CD4-positive, alpha-beta T cell (primary cell): ENCODE measurements at regions not wholly inside any gene's neighbourhood (a gene's known extent, or its start where the extent isn't known, plus 50 kb on each side); places are given as distances from the start of the nearest gene placed in this dataset.

Experiments used
- ATAC-seq: fragments of 200-7000 bp; cut with Tn5 transposase; one replicate; pipeline ENCODE4 v1.10.0; 2022; ENCODE audit warnings: mild to moderate bottlenecking; ENCODE audit not compliant: poor library complexity
- CTCF ChIA-PET: fragments of 350-600 bp; sonication (Branson Sonifier 250); formaldehyde crosslinking; loops from one replicate; lab custom pipeline; 2021; ENCODE audit warnings: antibody characterized with exemption, inconsistent platforms; lab: Charles Lee
- POLR2A ChIA-PET: fragments of 350-600 bp; sonication (Branson Sonifier 250); formaldehyde crosslinking; loops from one replicate; lab custom pipeline; 2021; ENCODE audit warnings: antibody characterized with exemption, inconsistent platforms; lab: Charles Lee
- DNase-seq, 14 experiments: peaks; one replicate each; pipeline ENCODE4 v3.0.0-alpha.2; 2013 to 2020; ENCODE audit warnings: mixed read lengths in 2 of 14
- H3K27ac ChIP-seq, 2 donors: one replicate each; pipeline versions ENCODE4 v1.5.1 to v1.7.0; 2013; ENCODE audit warnings: low read length in 2 of 2, low read depth in 1 of 2, mild to moderate bottlenecking in 1 of 2
- H3K27me3 ChIP-seq, 2 experiments: 1 replicate in 1 of 2; 2 replicates in 1 of 2; pipeline versions ENCODE4 v1.6.1 to v1.7.0; 2013; ENCODE audit warnings: low read length in 2 of 2, control low read depth in 1 of 2, mild to moderate bottlenecking in 1 of 2, moderate library complexity in 1 of 2; ENCODE audit not compliant: insufficient read depth in 2 of 2, control insufficient read depth in 1 of 2
- H3K36me3 ChIP-seq: one replicate; pipeline ENCODE4 v1.6.1; 2013; ENCODE audit warnings: low read length, control low read depth; ENCODE audit not compliant: insufficient read depth
- H3K4me1 ChIP-seq: one replicate; pipeline ENCODE4 v1.6.1; 2013; ENCODE audit warnings: low read length, control low read depth; ENCODE audit not compliant: insufficient read depth
- H3K4me3 ChIP-seq: one replicate; pipeline ENCODE4 v1.5.1; 2013; ENCODE audit warnings: mild to moderate bottlenecking, low read length, moderate library complexity
- H3K9me3 ChIP-seq, 2 experiments: 1 replicate in 1 of 2; 2 replicates in 1 of 2; pipeline versions ENCODE4 v1.6.1 to v1.7.0; 2013; ENCODE audit warnings: low read length in 2 of 2, mild to moderate bottlenecking in 2 of 2, control low read depth in 1 of 2, moderate library complexity in 1 of 2; ENCODE audit not compliant: control insufficient read depth in 1 of 2, insufficient read depth in 1 of 2
- H3K27ac Mint-ChIP-seq: one replicate; pipeline ENCODE4 v1.8.0; 2020; ENCODE audit warnings: mixed read lengths
- H3K27me3 Mint-ChIP-seq: one replicate; pipeline ENCODE4 v1.8.0; 2021; ENCODE audit warnings: mixed read lengths
- H3K36me3 Mint-ChIP-seq: one replicate; pipeline ENCODE4 v1.8.0; 2021; ENCODE audit warnings: low read depth, mixed read lengths
- H3K4me1 Mint-ChIP-seq: one replicate; pipeline ENCODE4 v1.8.0; 2021; ENCODE audit warnings: low read depth, mixed read lengths
- H3K4me3 Mint-ChIP-seq: one replicate; pipeline ENCODE4 v1.8.0; 2020; ENCODE audit warnings: mild to moderate bottlenecking, mixed read lengths
- H3K9me3 Mint-ChIP-seq: one replicate; pipeline ENCODE4 v1.8.0; 2020; ENCODE audit warnings: mixed read lengths
- CTCF ChIP-seq: fragments of 200-600 bp; IDR thresholded peaks from one replicate; pipeline ENCODE4 v1.8.0; 2022; ENCODE audit warnings: antibody characterized with exemption, mild to moderate bottlenecking
- intact Hi-C, 2 experiments: fragments of 100-400 bp; cut with DNase I in 1 of 2; cut with micrococcal nuclease in 1 of 2; formaldehyde crosslinking; loops; one replicate each; pipeline versions ENCODE4 v1.15.1 to v1.9.0; 2023 to 2025; cut with DNase I, micrococcal nuclease

- Histone ChIP-seq H3K36me3 (no peaks in the 10 kb centered on the region), H3K27ac (no peak overlapping the region), H3K27me3 (no peaks in the 10 kb centered on the region), H3K9me3 (peaks cover 0 to 4% of the 10 kb centered on the region in 2 experiments), H3K4me3 (no peak overlapping the region), H3K4me1 (no peaks in the 10 kb centered on the region)
- ChIA-PET POLR2A (no interaction called here), CTCF (no interaction called here)
- DNase-seq (no peak), ATAC-seq (no peak)
- TF ChIP-seq CTCF: no peak
- Mint-ChIP-seq H3K36me3 (no peaks in the 10 kb centered on the region), H3K27me3 (no peaks in the 10 kb centered on the region), H3K9me3 (peaks cover 7% of the 10 kb centered on the region), H3K4me3 (no peak overlapping the region), H3K4me1 (no peaks in the 10 kb centered on the region), H3K27ac (no peak overlapping the region)
- intact Hi-C loops: no loop called here
Measured at GRCh38 chr5:164433106-164433870, 927.9 kb downstream of the MAT2B start.

DNA sequence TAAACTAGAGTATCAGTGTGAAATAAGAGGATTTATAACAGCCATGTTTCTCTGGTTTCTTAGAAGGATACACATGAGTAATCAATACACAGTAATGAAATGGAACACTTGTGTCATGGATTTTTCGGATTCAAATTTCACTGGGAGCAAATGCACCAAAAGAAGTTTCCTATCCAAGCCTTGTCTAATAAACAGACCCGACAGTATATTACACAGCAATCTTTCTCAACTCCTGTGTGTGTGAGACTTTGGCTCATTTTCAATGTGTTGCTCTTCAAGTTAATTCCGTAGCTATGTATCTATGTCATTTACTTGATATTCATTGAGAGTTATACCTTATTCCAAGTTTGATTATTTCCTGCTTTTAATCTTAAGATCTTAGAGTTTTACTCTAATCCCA, 930.2 kb downstream of the MAT2B start:
- Histone ChIP-seq H3K4me1 (no peaks in the 10 kb centered on the region), H3K36me3 (no peaks in the 10 kb centered on the region), H3K4me3 (no peak overlapping the region), H3K9me3 (peaks cover 0 to 4% of the 10 kb centered on the region in 2 experiments), H3K27ac (no peak overlapping the region), H3K27me3 (no peaks in the 10 kb centered on the region)
- ChIA-PET POLR2A (no interaction called here), CTCF (no interaction called here)
- Mint-ChIP-seq H3K36me3 (no peaks in the 10 kb centered on the region), H3K27ac (no peak overlapping the region), H3K4me3 (no peak overlapping the region), H3K27me3 (no peaks in the 10 kb centered on the region), H3K4me1 (no peaks in the 10 kb centered on the region), H3K9me3 (peaks cover 7% of the 10 kb centered on the region)
- ATAC-seq (no peak), DNase-seq (no peak)
- no peak for TF ChIP-seq CTCF
- intact Hi-C loops: no loop called here

DNA sequence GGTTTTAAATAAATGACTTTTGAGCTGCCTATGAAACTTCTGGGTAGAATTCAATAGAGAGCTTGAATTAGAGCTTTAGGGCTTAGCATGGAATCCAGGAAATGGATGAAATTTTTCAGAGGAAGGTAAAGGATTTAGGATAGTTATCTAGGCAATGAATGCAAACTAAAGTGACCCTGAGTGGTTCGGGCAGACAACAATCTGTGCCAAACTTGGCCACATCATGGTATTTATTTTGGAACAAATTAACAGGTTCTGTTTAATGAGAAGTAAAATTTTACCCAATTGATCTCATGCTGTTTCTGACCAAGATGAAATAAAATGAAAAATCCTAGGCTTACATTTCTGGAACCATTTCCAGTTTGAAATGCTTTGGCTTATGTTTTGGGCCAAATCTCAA, 934.4 kb downstream of the MAT2B start:
- H3K27ac ChIP-seq: no peak overlapping the region
- H3K27me3 ChIP-seq: no peaks in the 10 kb centered on the region
- ChIA-PET CTCF (no interaction called here), POLR2A (no interaction called here)
- H3K4me3 Mint-ChIP-seq: no peak overlapping the region
- no peaks in the 10 kb centered on the region for H3K36me3 Mint-ChIP-seq
- DNase-seq (no peak), ATAC-seq (no peak)
- H3K4me1 ChIP-seq: no peaks in the 10 kb centered on the region
- H3K36me3 ChIP-seq: no peaks in the 10 kb centered on the region
- H3K27ac Mint-ChIP-seq: no peak overlapping the region
- H3K27me3 Mint-ChIP-seq: no peaks in the 10 kb centered on the region
- peaks cover 0 to 14% of the 10 kb centered on the region in 2 experiments for H3K9me3 ChIP-seq
- H3K9me3 Mint-ChIP-seq: peaks cover 4% of the 10 kb centered on the region
- intact Hi-C loops: no loop called here
- H3K4me1 Mint-ChIP-seq: no peaks in the 10 kb centered on the region
- no peak overlapping the region for H3K4me3 ChIP-seq
- TF ChIP-seq CTCF: no peak
